Stimulated activated naive B cell treated with anti-CD40 and anti-IgM and Interleukin-4, amounts not matched to agents 10 μg/mL and 1 μg/mL and 100 μg/mL, for 72 hours (primary cell): ENCODE measurements at regions not wholly inside any gene's neighbourhood (a gene's known extent, or its start where the extent isn't known, plus 50 kb on each side); places are given as distances from the start of the nearest gene placed in this dataset.
"Not testable (repeated sequence)": the region's sequence is repeated elsewhere in the genome, so short reads cannot be mapped to it uniquely, and the experiment has no call there.

ENCODE experiments used
- ATAC-seq, 2 donors: fragments of 150-1000 bp; cut with Tn5 transposase; replicated peaks; 2 replicates each; pipeline ENCODE4 v1.10.0; 2021; ENCODE audit warnings: moderate library complexity in 1 of 2
- DNase-seq: peaks from one replicate; pipeline ENCODE4 v3.0.0; 2021
- H3K27ac Mint-ChIP-seq: one replicate; pipeline ENCODE4 v1.8.0; 2022; ENCODE audit warnings: mild to moderate bottlenecking, mixed read lengths
- H3K27me3 Mint-ChIP-seq, 2 donors: one replicate each; pipeline ENCODE4 v1.8.0; 2022; ENCODE audit warnings: mixed read lengths in 2 of 2
- H3K36me3 Mint-ChIP-seq, 2 donors: one replicate each; pipeline ENCODE4 v1.8.0; 2022; ENCODE audit warnings: mixed read lengths in 2 of 2, mild to moderate bottlenecking in 1 of 2
- H3K4me1 Mint-ChIP-seq, 2 donors: one replicate each; pipeline ENCODE4 v1.8.0; 2022; ENCODE audit warnings: mixed read lengths in 2 of 2, mild to moderate bottlenecking in 1 of 2
- H3K4me3 Mint-ChIP-seq, 2 donors: one replicate each; pipeline ENCODE4 v1.8.0; 2022; ENCODE audit warnings: mild to moderate bottlenecking in 2 of 2, mixed read lengths in 2 of 2, moderate library complexity in 1 of 2
- H3K9me3 Mint-ChIP-seq, 2 donors: one replicate each; pipeline ENCODE4 v1.8.0; 2022; ENCODE audit warnings: mixed read lengths in 2 of 2, mild to moderate bottlenecking in 1 of 2

GRCh38 chr7:55261386-55261770, 103.8 kb upstream of the LANCL2 start:
- ATAC-seq (no peak), DNase-seq (no peak)
- Mint-ChIP-seq H3K4me1 (peaks cover 0 to under 1% of the 10 kb centered on the region in 2 donors), H3K27ac (no peak overlapping the region), H3K27me3 (peaks cover 41 to 45% of the 10 kb centered on the region in 2 donors), H3K4me3 (no peak overlapping the region), H3K36me3 (no peaks in the 10 kb centered on the region), H3K9me3 (no peaks in the 10 kb centered on the region)

- not testable (repeated sequence) for ATAC-seq, H3K36me3 Mint-ChIP-seq, H3K4me3 Mint-ChIP-seq, H3K27ac Mint-ChIP-seq, H3K9me3 Mint-ChIP-seq, H3K4me1 Mint-ChIP-seq, DNase-seq
- H3K27me3 Mint-ChIP-seq: peaks cover 25 to 32% of the 10 kb centered on the region in 2 donors
Measured at GRCh38 chr7:55265328-55265727, 99.8 kb upstream of the LANCL2 start.

GRCh38 chr7:55265836-55266642, 99.1 kb upstream of the LANCL2 start:
- peaks cover 26 to 30% of the 10 kb centered on the region in 2 donors for H3K27me3 Mint-ChIP-seq
- no peak overlapping the region for H3K27ac Mint-ChIP-seq
- no peaks in the 10 kb centered on the region for H3K36me3 Mint-ChIP-seq
- no peak for ATAC-seq
- no peak overlapping the region for H3K4me3 Mint-ChIP-seq
- no peaks in the 10 kb centered on the region for H3K4me1 Mint-ChIP-seq
- no peak for DNase-seq
- no peaks in the 10 kb centered on the region for H3K9me3 Mint-ChIP-seq

GRCh38 chr7:55271069-55271626, 94.0 kb upstream of the LANCL2 start:
- H3K4me3 Mint-ChIP-seq: no peak overlapping the region
- H3K36me3 Mint-ChIP-seq: no peaks in the 10 kb centered on the region
- H3K4me1 Mint-ChIP-seq: no peaks in the 10 kb centered on the region
- H3K27ac Mint-ChIP-seq: no peak overlapping the region
- peaks cover 18 to 19% of the 10 kb centered on the region in 2 donors for H3K27me3 Mint-ChIP-seq
- no peak for ATAC-seq
- H3K9me3 Mint-ChIP-seq: no peaks in the 10 kb centered on the region
- no peak for DNase-seq

- H3K27me3 Mint-ChIP-seq: peaks cover 18 to 19% of the 10 kb centered on the region in 2 donors
- DNase-seq (no peak), ATAC-seq (no peak)
- H3K9me3 Mint-ChIP-seq: no peaks in the 10 kb centered on the region
- no peak overlapping the region for H3K27ac Mint-ChIP-seq
- H3K36me3 Mint-ChIP-seq: no peaks in the 10 kb centered on the region
- H3K4me1 Mint-ChIP-seq: no peaks in the 10 kb centered on the region
- H3K4me3 Mint-ChIP-seq: no peak overlapping the region
Measured at GRCh38 chr7:55271661-55272060, 93.5 kb upstream of the LANCL2 start.

GRCh38 chr7:55272328-55272727, 92.8 kb upstream of the LANCL2 start:
- DNase-seq (no peak), ATAC-seq (no peak)
- peaks cover 18 to 19% of the 10 kb centered on the region in 2 donors for H3K27me3 Mint-ChIP-seq
- H3K4me3 Mint-ChIP-seq: no peak overlapping the region
- no peaks in the 10 kb centered on the region for H3K4me1 Mint-ChIP-seq
- H3K27ac Mint-ChIP-seq: no peak overlapping the region
- H3K36me3 Mint-ChIP-seq: no peaks in the 10 kb centered on the region
- no peaks in the 10 kb centered on the region for H3K9me3 Mint-ChIP-seq

- DNase-seq: no peak
- Mint-ChIP-seq H3K27ac (no peak overlapping the region), H3K4me3 (no peak overlapping the region), H3K9me3 (no peaks in the 10 kb centered on the region), H3K4me1 (no peaks in the 10 kb centered on the region), H3K27me3 (peaks cover 18 to 19% of the 10 kb centered on the region in 2 donors), H3K36me3 (no peaks in the 10 kb centered on the region)
- ATAC-seq: no peak
Measured at GRCh38 chr7:55273186-55273980, 91.8 kb upstream of the LANCL2 start.

- no peak overlapping the region for H3K27ac Mint-ChIP-seq
- H3K27me3 Mint-ChIP-seq: peaks cover 17 to 18% of the 10 kb centered on the region in 2 donors
- no peaks in the 10 kb centered on the region for H3K4me1 Mint-ChIP-seq
- H3K36me3 Mint-ChIP-seq: no peaks in the 10 kb centered on the region
- no peak for ATAC-seq
- DNase-seq: no peak
- no peak overlapping the region for H3K4me3 Mint-ChIP-seq
- H3K9me3 Mint-ChIP-seq: no peaks in the 10 kb centered on the region
Measured at GRCh38 chr7:55274156-55274555, 91.0 kb upstream of the LANCL2 start.

- Mint-ChIP-seq H3K4me1 (no peaks in the 10 kb centered on the region), H3K27ac (no peak overlapping the region), H3K36me3 (no peaks in the 10 kb centered on the region), H3K27me3 (peaks cover 17 to 27% of the 10 kb centered on the region in 2 donors), H3K4me3 (no peak overlapping the region), H3K9me3 (no peaks in the 10 kb centered on the region)
- ATAC-seq: no peak
- no peak for DNase-seq
Measured at GRCh38 chr7:55275291-55276200, 89.6 kb upstream of the LANCL2 start.

GRCh38 chr7:55276572-55277295, 88.4 kb upstream of the LANCL2 start:
- H3K9me3 Mint-ChIP-seq: no peaks in the 10 kb centered on the region
- no peak for ATAC-seq

GRCh38 chr7:55277916-55278315, 87.2 kb upstream of the LANCL2 start:
- H3K27ac Mint-ChIP-seq: peak overlapping the region; percentile 54
- H3K9me3 Mint-ChIP-seq: no peaks in the 10 kb centered on the region
- DNase-seq (no peak), ATAC-seq (no peak)
- H3K36me3 Mint-ChIP-seq: no peaks in the 10 kb centered on the region
- no peak overlapping the region for H3K4me3 Mint-ChIP-seq
- H3K4me1 Mint-ChIP-seq: no peaks in the 10 kb centered on the region
- peaks cover 10 to 20% of the 10 kb centered on the region in 2 donors for H3K27me3 Mint-ChIP-seq

More at GRCh38 chr7:55276572-55277295, 88.4 kb upstream of the LANCL2 start:
- H3K27me3 Mint-ChIP-seq: peaks cover 10 to 26% of the 10 kb centered on the region in 2 donors
- H3K4me1 Mint-ChIP-seq: no peaks in the 10 kb centered on the region
- H3K4me3 Mint-ChIP-seq: no peak overlapping the region
- no peak for DNase-seq
- H3K36me3 Mint-ChIP-seq: no peaks in the 10 kb centered on the region
- no peak overlapping the region for H3K27ac Mint-ChIP-seq

- H3K36me3 Mint-ChIP-seq: no peaks in the 10 kb centered on the region
Measured at GRCh38 chr7:55278321-55278720, 86.8 kb upstream of the LANCL2 start.

GRCh38 chr7:55279080-55279845, 85.9 kb upstream of the LANCL2 start:
- H3K9me3 Mint-ChIP-seq: no peaks in the 10 kb centered on the region
- ATAC-seq (no peak), DNase-seq (no peak)
- H3K27ac Mint-ChIP-seq: no peak overlapping the region
- no peak overlapping the region for H3K4me3 Mint-ChIP-seq
- H3K4me1 Mint-ChIP-seq: no peaks in the 10 kb centered on the region
- no peaks in the 10 kb centered on the region for H3K36me3 Mint-ChIP-seq
- H3K27me3 Mint-ChIP-seq: peaks cover 5 to 18% of the 10 kb centered on the region in 2 donors

More at GRCh38 chr7:55278321-55278720, 86.8 kb upstream of the LANCL2 start:
- H3K4me1 Mint-ChIP-seq: no peaks in the 10 kb centered on the region
- no peak for ATAC-seq
- no peaks in the 10 kb centered on the region for H3K9me3 Mint-ChIP-seq
- peaks cover 10 to 20% of the 10 kb centered on the region in 2 donors for H3K27me3 Mint-ChIP-seq
- no peak for DNase-seq
- no peak overlapping the region for H3K4me3 Mint-ChIP-seq
- H3K27ac Mint-ChIP-seq: no peak overlapping the region
